Cardiac muscle cell (in vitro differentiated cells and primary cell): ENCODE measurements at regions not wholly inside any gene's neighbourhood (a gene's known extent, or its start where the extent isn't known, plus 50 kb on each side); places are given as distances from the start of the nearest gene placed in this dataset.

Source experiments
- DNase-seq, 2 donors: peaks; one replicate each; pipeline versions ENCODE4 v3.0.0 to v3.0.0-alpha.2; 2010 to 2017; ENCODE audit warnings: low read depth in 1 of 2, low spot score in 1 of 2
- H3K27ac ChIP-seq: fragments of 200-600 bp; sonication (generic); 2 replicates; pipeline ENCODE4 v1.5.1; 2016
- H3K27me3 ChIP-seq: fragments of 200-600 bp; sonication (generic); 2 replicates; pipeline ENCODE4 v1.6.0; 2016; ENCODE audit warnings: control low read depth
- H3K36me3 ChIP-seq: fragments of 200-600 bp; sonication (generic); 2 replicates; pipeline ENCODE4 v1.5.1; 2016; ENCODE audit warnings: control low read depth
- H3K4me1 ChIP-seq: fragments of 200-600 bp; sonication (generic); 2 replicates; pipeline ENCODE4 v1.8.1; 2017; ENCODE audit warnings: low read depth, mild to moderate bottlenecking, mixed run types
- H3K4me3 ChIP-seq: fragments of 200-600 bp; sonication (generic); 2 replicates; pipeline ENCODE4 v1.5.1; 2016; ENCODE audit warnings: mild to moderate bottlenecking
- H3K9me3 ChIP-seq: fragments of 200-600 bp; sonication (generic); 2 replicates; pipeline ENCODE4 v1.5.1; 2017; ENCODE audit warnings: low read depth, mild to moderate bottlenecking, control low read depth
- CTCF ChIP-seq: IDR thresholded peaks from 2 replicates; pipeline ENCODE4 v1.5.1; 2012; ENCODE audit warnings: low read depth, mild to moderate bottlenecking, low read length

- Histone ChIP-seq H3K27ac (no peak overlapping the region), H3K27me3 (no peaks in the 10 kb centered on the region), H3K4me1 (no peaks in the 10 kb centered on the region), H3K36me3 (no peaks in the 10 kb centered on the region), H3K4me3 (no peak overlapping the region), H3K9me3 (no peaks in the 10 kb centered on the region)
- DNase-seq = no peak
- TF ChIP-seq CTCF = no peak
Measured at GRCh38 chr7:121798453-121798840, 74.5 kb upstream of the PTPRZ1 start.

GRCh38 chr7:121797657-121798452, 75.1 kb upstream of the PTPRZ1 start:
- Histone ChIP-seq H3K36me3 (no peaks in the 10 kb centered on the region), H3K9me3 (no peaks in the 10 kb centered on the region)
- no peak for TF ChIP-seq CTCF

GRCh38 chr7:121796936-121797656, 75.9 kb upstream of the PTPRZ1 start:
- DNase-seq = no peak

More at GRCh38 chr7:121797657-121798452, 75.1 kb upstream of the PTPRZ1 start:
- DNase-seq = peak in 1 of 2 donors; percentile 1
- Histone ChIP-seq H3K27ac (no peak overlapping the region), H3K4me1 (no peaks in the 10 kb centered on the region), H3K4me3 (no peak overlapping the region), H3K27me3 (no peaks in the 10 kb centered on the region)

GRCh38 chr7:121796381-121796780, 76.6 kb upstream of the PTPRZ1 start:
- Histone ChIP-seq H3K4me1 (no peaks in the 10 kb centered on the region), H3K4me3 (no peak overlapping the region), H3K9me3 (no peaks in the 10 kb centered on the region), H3K27ac (no peak overlapping the region), H3K27me3 (no peaks in the 10 kb centered on the region), H3K36me3 (no peaks in the 10 kb centered on the region)
- DNase-seq = no peak
- TF ChIP-seq CTCF = no peak

More at GRCh38 chr7:121796936-121797656, 75.9 kb upstream of the PTPRZ1 start:
- no peaks in the 10 kb centered on the region for H3K4me1 ChIP-seq
- no peak for TF ChIP-seq CTCF
- H3K9me3 ChIP-seq = no peaks in the 10 kb centered on the region
- no peaks in the 10 kb centered on the region for H3K27me3 ChIP-seq
- no peak overlapping the region for H3K27ac ChIP-seq
- H3K4me3 ChIP-seq = no peak overlapping the region
- H3K36me3 ChIP-seq = no peaks in the 10 kb centered on the region

GRCh38 chr7:121795736-121796135, 77.2 kb upstream of the PTPRZ1 start:
- no peaks in the 10 kb centered on the region for H3K27me3 ChIP-seq
- no peak for DNase-seq
- H3K9me3 ChIP-seq = no peaks in the 10 kb centered on the region
- no peaks in the 10 kb centered on the region for H3K4me1 ChIP-seq
- no peak for TF ChIP-seq CTCF
- no peak overlapping the region for H3K27ac ChIP-seq
- no peak overlapping the region for H3K4me3 ChIP-seq
- H3K36me3 ChIP-seq = no peaks in the 10 kb centered on the region
